ENCODE measurements at regions not wholly inside any gene's neighbourhood (a gene's known extent, or its start where the extent isn't known, plus 50 kb on each side); places are given as distances from the start of the nearest gene placed in this dataset.

DNA sequence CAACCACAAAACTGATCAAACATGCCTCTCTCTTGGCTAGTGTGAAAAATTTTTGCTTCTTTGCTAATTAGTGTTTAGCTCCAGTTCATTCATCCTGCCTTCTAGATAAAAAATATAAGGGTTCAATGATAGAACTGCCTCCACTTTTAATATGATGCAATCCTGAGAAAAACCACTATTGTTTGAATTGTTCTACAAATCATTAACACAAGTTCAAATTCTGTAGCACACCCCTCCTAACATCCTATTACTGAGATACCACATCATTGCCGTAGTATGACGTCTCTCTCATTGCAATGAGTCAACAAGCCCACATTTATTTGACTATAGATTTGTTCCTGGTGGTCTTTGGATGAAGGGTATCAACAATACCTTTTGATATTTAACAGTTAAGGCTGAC, 365.8 kb upstream of the OPRM1 start:
- TF ChIP-seq EZH2 (IDR thresholded peaks at IDR 0.05; ENCODE audit: insufficient read depth, low read length) = no peak
- TF ChIP-seq, protein P1, sequence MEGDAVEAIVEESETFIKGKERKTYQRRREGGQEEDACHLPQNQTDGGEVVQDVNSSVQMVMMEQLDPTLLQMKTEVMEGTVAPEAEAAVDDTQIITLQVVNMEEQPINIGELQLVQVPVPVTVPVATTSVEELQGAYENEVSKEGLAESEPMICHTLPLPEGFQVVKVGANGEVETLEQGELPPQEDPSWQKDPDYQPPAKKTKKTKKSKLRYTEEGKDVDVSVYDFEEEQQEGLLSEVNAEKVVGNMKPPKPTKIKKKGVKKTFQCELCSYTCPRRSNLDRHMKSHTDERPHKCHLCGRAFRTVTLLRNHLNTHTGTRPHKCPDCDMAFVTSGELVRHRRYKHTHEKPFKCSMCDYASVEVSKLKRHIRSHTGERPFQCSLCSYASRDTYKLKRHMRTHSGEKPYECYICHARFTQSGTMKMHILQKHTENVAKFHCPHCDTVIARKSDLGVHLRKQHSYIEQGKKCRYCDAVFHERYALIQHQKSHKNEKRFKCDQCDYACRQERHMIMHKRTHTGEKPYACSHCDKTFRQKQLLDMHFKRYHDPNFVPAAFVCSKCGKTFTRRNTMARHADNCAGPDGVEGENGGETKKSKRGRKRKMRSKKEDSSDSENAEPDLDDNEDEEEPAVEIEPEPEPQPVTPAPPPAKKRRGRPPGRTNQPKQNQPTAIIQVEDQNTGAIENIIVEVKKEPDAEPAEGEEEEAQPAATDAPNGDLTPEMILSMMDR (IDR thresholded peaks at IDR 0.05; ENCODE audit: insufficient read depth, low read depth, low read length) = no peak
